Stimulated activated CD8-positive, alpha-beta memory T cell treated with anti-CD3 and anti-CD28 coated beads, Interleukin-2, amount 100 ng/mL, for 1 hour (primary cell): ENCODE measurements at regions not wholly inside any gene's neighbourhood (a gene's known extent, or its start where the extent isn't known, plus 50 kb on each side); places are given as distances from the start of the nearest gene placed in this dataset.

Source experiments
- DNase-seq, 2 donors: peaks; one replicate each; pipeline ENCODE4 v3.0.0-alpha.2; 2020; ENCODE audit warnings: low read depth in 2 of 2

DNA sequence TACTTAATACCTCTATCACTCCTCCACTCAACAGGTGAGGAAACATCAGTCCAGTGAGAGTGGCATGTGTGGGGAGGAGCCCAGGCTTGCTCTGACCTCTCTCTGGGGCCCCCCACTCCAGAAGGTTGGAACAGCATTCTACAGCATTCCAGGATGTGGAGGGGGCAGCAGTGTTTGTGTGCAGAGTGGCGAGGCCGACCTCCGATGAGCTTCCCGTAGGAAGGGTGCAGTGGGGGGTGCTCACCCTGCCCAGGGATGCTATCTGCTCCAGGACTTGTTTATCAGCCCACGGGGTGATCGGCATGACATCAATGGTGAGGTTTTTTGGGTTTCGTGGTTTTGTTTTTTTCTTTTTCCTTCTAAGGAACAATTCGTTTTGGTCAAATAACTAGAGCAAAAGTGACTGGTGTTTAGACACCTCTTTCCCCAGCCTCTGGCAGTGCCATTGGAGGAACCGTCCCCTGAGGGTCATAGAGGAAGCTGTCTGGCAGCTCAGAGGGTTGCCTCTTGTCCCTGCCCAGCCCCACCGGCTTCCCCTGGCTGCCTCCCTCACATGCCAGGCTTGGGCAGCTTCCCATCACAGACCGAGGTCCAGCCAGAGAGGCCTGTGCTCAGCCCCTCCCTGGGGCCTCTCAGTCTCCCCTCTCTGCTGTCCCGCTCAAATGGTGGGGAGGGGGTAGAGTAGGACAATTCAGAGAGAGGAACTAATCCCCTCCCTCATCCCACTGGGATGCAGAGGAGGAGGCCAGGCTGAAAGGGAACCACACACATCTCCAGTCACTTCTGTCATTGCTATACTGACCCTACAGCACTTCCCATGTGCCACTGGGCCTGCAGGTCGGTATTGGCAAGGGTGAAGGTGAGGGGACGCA lies 96.5 kb downstream of the ZFP36L2 start:
- DNase-seq, result no peak

DNA sequence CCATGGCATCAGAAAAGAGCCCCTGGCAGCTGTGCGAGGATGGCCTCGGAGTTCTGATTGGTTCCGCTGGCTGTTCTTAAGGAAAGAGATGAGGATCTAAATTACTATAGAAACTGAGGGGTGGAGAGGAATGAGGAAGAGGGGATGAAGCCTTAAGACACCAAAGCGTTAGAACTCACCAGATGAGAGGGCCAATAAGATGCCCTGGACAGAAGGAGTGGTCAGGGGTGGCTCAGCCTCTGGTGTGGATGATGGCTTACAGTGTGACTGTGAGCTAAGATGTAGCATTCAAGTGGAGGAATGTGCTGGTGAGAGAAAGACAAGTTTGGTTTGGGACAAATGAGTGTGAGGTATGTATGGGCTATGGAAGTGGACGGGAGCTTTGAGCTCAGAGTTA lies 97.8 kb downstream of the ZFP36L2 start:
- no peak for DNase-seq

DNA sequence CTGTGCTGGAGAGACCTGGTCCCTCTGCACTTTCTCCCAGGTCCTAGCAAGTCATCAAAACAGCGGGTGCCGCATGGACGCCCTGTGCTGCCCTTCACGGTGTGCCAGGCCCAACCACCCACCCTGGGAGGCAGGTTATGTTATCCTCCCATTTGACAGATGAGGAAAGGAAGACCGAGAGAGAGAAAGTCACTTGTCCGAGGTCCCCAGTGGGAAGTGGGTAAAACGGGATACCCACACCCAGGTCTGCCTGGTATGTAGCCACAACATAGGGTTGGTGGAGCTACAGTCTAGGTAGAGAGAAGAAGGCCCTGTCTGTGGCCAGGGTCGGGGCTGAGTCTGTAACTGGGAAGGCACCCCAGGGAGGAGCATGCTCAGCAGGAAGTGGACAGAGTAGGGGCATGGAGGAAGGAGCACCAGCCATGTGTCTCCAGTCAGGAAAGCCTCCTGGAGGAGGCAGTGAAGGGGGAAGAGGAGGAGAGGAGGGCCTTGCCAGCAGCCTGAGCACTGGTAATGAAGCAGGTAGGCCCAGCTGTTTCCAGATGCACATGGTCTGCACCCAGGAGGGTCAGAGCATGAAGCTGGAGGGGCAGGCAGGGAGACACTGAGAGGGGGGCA lies 98.4 kb downstream of the ZFP36L2 start:
- no peak for DNase-seq

DNA sequence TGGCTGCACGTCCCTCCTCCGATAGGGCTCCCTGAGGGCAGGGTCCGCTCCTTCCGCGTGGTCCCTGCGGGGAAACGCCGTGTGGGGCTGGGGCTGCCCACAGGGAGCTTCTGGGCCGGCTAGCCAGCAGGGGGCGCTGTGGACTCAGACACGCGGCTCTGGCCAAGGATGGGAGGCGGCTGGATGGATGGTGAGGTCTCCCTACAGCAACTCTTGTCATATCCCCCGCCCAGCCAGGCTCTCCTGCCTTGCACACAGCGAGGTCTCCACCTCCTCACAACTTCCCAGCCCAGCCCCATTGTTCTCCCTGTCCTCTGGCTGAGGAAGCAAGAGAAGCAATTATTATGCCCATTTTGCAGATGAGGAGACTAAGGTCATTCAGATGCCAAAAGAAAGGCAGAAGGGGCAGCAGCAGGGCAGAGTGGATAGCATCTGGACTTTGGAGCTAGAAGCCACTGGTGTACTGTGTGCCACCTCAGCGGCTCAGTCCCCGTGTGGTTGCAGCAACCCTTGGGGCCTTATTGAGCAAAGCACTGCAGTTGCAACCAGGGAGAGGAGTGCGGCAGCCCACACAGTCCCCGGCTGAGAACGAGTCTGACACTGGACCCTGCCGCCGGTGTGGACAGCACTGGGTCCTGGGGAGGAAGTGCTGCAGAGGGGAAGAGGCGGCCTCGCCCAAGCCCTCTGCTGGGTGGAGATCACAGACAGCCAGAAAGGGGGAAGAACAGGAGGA lies 99.0 kb downstream of the ZFP36L2 start:
- DNase-seq, result peak; percentile 77 to 88

DNA sequence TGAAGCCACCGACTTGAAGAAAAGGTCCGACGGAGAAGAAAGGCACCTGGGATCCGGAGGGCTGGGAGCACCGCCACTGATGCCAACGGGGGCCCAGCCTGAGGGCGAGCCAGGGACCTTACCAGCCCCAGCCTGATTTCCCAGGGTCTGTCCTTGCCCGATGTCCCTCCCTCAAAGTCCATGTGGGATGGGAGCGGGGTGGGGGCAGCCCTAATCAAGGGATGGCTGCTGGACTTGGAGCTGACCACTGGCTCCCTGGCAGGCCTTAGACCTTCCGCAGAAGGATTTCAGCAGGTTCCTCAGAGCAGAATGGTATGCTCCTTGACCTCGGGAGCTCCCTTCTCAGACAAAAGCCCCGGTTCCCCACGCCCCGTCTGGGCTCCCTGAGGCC lies 99.6 kb downstream of the ZFP36L2 start:
- no peak for DNase-seq

DNA sequence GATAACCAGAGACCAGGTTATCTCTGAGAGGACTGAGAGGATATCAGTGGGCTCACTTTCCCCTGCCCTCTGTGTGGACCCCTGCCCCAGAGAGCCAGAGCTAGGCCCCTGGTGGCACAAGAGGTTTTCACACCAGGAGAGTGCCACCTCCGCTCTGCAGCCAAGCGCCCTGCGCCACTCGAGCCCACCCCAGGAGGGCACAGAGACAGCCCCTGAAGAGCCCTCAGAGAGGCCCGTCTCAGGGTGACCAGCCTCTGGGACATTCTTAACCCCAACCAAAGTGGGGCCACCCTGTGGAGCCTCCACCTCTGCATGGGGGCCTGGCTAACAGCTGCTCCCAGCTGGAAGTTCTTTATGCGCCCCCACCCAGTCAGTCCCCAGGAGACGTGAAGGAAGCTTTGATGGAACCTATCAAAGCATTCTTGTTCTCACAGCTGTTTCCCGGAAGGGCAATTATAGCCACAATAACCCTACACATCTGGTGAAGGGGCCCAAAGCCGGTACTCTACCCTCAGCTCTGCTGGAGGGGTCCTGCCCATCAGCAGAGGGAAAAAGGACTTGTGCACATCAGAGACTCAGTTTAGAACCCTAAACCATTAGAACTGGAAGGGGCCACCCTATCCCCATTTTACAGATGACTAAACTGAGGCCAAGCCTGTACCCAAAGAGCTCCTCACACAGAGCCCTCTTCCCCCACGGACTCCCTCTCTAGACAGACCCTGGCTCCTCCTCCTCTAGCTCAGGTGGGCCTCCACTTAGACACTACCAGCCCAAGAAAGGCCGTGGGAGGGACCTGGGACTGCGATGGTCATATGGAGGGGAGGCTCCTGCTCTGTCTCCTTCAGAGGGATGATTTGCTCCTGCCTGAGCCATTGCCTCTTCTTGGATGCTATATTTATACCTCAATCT lies 101.1 kb downstream of the ZFP36L2 start:
- DNase-seq, result no peak

DNA sequence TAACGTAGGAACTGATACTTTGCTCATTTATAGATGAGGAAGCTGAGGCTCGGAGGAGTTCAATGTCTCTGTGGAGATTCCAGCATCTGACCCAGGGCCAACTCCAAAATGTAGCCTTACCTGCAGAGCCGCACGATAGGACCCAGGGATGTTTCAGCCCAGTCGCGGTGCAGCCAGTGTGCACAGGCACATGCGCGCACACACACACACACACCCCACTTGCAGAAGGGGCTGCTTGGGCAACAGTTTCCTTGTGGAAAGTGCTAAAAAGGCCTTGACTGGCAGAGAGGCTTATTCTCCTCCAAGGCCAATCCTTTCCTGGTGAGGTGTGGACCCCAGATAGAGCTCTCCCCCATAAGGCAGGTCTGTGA lies 101.7 kb downstream of the ZFP36L2 start:
- no peak for DNase-seq

DNA sequence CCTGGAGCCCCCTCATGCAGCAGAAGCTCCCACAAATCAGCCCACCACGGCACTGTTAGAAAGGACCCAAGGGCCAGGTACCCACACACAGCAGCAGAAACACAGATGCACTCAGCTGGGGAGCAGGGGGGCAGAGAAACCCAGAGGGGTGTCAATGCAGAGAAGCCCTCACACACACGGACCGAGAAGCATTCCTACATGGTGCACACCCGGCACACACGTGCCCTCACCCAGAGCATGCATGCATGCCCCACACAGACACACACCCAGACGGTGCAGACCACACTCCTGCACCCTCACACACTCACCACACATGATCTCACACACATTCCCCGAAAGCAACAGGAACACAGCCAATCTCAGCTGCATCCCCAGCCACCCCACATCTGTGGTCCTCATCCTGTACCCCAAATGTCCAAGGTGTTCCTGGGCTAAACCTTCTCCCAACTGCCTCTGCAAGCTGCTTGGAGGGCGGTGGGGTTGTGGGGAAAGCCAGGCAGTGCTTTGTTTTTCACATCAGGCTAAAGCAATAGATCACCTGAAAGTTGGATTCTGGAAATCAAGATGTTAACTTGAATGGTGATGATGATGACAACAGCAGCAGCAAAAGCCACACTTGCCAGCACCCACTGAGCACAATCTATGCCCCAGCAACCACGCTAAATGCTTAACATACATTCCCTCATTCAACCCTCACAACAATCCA lies 102.3 kb downstream of the ZFP36L2 start:
- DNase-seq, result no peak

DNA sequence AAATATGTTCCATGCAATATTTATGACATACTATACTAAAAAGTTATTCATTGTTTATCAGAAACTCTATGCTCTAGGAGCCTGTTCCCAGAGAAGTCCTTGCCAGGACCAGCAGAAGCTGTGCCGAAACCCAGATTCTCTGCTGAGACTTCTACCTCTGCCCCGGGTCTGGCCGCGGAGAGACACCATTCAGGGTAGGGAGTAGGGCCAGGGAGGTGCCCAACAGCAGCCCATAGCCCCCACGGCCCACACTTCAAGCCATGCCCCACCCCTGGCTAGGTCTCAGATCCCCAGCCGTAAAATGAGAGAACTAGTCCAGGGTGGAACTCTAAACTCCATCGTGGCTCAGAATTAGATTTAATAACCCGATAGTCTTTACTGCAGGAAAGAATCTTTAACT lies 102.9 kb downstream of the ZFP36L2 start:
- no peak for DNase-seq

DNA sequence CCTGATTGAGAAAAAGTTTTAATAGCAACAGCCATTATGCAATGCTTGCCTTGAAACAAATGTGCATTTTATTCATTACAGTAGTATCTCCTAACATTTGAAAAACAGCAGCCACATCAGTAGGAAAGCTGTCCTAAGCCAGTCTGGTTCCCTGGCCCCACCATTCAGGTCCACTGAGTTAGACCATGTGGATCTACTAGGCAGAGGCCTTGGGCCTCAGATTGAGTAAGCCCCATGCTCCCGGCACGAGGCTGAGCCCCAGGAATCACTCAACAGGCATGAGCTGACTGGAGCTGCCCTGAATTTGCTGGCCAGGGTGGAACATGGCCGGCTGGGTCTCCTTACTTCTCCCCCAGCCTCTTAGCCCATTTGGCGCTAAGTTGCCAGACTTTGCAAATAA lies 103.4 kb downstream of the ZFP36L2 start:
- no peak for DNase-seq

DNA sequence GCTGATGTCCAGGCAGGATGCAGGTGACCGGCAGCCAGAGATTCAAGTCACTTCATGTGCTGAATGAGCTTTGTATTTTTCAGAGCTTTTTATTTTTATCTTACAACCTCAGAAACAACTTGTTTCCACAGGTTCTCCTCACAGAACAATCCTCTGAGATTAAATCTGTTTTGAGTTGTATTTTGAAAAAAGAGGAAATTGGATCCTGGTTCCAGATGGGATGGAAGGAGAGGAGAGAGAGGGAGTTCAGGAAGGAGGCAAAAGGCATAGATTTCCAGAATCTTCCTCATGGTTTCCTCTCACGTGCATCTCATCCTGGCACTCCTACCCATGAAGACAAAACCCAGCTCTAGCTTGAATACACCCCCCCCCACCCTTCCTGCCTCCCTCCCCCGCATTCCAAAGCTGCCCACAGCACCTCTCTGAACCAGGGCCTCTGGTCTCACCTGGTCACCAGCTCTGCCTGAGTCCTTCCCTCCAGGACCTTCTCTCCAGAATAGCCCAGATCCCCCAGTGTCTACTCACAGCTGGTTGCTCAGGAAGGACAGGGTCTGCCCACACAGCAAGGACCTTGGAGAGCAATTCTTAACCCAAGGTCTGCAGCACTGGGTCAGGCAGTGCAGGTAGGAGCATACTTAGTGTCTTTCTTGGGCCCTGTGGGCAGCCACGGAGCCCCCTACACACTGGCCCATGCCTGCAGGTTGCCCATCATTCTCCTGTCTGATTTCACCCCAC lies 104.7 kb downstream of the ZFP36L2 start:
- DNase-seq, result no peak

DNA sequence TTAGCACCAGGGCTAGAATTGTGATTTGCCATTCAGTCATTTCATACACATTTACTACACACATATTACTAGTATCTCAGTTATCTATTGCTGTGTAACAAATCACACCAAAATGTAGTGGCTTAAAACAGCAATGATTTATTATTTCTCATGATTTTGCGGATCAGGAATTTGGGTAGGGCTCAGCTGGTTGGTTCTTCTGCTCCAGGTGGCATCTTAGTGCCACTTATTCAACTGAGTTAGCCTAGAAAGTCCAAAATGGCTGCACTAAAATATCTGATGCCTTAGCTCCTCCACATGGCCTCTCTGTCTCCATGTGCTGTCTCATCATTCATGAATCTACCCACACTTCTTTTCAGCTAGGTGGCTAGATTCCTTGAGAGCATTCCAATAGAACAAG lies 107.1 kb downstream of the ZFP36L2 start:
- DNase-seq, result no peak

DNA sequence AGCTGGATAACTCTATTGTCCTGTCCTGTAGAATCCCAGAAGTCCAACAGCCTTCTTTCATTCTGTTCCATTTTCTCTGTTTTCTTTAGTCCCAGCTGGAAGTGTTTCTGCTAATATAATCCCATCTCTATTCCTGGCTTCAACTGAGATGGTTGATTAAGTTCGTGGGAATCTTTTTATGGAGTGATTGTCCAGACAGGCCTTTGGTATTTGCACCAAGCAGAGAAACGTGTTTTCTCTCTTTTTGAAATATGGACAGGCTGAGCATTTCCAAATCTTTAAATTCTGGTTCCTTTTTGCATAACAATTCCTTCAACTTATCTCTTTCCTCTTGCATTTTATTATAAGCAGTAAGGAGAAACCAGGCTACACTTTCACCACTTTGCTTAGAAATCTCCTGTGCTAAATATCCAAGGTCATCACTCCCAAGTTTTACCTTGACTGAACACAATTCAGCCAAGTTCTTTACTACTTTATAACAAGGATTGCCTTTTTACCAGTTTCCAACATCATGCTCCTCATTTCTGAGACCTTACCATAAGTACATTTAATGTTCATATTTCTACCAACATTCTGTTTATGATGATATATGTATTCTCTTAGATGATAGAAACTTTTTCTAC lies 108.8 kb downstream of the ZFP36L2 start:
- no peak for DNase-seq

DNA sequence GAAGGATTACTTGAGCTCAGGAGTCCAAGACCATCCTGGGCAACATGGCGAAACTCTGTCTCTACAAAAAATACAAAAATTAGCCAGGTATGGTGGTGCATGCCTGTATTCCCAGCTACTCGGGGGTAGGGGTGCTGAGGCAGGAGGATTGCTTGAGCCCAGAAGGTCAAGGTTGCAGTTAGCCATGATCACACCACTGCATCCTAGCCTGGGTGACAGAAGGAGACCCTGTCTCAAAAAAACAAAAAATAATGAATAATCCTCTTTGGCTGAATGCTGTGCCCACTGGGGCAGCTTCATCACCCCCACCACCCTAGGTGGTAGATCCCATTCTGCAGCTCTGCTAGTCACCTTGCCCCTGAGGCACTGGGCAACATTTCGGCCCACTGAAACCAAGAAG lies 109.4 kb downstream of the ZFP36L2 start:
- DNase-seq, result no peak

DNA sequence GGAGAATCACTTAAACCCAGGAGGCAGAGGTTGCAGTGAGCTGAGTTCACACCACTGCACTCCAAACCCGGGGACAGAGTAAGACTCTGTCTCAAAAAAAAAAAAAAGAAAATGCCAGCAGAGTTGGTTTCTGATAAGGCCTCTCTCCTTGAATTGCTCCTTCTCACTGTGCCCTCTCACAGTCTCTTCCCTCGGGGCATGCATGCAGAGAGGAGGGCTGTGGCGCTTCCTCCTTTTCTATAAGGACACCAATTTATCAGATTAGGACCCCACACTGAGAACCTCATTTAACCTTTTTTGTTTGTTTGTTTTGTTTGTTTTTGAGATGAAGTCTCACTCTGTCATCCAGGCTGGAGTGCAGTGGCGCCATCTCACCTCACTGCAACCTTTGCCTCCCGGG lies 110.5 kb downstream of the ZFP36L2 start:
- no peak for DNase-seq

DNA sequence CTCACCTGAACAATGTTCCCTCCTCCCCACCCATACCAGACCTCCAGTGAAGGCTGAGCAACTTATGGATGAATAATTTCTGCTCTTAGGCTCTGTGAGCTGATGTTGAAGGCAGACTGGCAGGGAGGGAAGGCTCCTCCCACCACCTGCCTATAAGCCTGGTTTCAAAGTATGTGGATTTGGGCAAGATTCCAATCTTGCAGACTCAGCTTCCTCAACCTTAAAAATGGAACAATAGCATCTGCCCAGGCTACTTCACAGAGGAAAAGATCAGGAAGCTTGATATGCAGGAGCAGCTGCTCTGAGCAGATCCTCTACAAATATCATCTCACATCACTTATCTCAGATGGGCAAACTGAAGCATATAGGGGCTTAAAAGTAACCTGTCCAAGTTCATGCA lies 112.2 kb downstream of the ZFP36L2 start:
- DNase-seq, result no peak

DNA sequence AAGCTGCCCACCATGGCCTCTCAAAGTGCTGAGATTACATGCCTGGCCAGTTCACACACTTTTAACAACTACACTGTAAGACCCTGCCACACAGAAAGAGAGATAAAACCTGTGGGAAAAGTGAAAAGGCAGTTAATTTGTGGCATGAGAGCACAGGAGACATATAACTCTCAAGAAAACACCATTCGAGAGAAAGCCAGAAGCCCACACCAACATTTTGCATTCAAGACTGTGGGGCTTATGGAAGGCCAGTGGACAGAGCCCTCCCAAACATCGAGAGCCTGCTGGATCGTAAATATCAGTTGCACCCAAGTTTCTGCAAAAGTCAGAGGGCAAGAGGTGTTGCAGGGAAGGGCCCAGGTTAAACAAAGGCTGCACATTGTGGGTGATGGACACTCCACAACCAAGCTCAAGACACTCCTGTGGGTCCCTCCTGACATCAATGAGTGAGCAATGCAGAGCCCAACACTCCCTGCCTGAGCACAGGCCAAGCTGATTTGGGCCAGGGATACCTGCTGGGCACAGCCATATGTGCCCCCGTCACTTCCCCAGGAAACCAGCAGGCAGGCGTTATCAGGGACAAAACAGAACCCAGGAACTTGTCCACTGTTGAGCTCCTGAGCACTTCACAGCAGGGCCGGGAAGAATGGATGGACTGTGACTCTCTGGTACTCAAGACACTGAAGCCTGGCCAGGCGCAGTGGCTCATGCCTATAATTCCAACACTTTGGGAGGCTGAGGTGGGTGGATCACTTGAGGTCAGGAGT lies 114.4 kb downstream of the ZFP36L2 start:
- DNase-seq, result no peak

DNA sequence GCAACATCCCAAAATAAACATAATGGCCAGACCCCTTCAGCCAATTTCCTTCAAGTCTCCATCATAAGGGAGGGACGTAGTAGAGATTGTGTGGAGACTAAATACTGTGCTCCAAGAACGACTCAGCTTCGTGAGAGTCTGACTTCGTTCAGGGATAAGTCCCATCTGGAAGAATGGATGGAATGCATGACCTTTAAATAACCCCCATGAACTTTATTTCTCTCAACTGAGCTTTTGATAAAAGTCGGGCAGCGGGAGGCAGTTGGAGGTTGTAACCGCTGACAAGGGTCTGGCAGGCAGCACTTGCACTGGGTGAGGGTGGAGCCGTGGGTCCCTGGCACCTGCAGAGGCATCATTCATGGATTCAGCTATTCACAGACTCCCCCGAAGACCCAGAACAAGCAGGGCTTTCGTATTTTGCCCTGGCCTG lies 115.9 kb downstream of the ZFP36L2 start:
- no peak for DNase-seq

DNA sequence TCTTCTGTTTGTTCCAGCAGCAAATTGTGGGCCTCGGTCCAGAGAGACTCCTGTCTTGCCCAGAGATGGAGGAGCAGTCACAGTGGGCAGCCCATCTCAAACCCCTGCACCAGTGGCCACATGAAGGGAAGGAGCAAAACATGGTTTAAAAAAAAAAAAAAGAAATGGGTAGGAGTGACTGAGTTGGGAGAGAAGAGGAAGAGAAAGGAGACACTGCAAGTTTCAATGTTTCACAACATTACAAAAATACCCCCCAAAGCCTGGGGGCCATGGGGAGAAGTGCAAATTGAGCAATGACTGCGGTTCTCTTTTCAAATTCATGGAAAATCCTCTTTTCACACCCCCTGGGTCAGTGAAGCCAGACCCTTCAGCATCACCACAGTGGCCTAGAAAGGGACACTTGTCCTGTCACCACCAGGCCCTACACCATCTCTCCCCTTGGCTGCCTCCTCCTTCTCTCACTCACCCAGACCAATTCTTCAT lies 117.1 kb downstream of the ZFP36L2 start:
- no peak for DNase-seq
